Transverse colon (tissue), 3 donors: ENCODE measurements at regions not wholly inside any gene's neighbourhood (a gene's known extent, or its start where the extent isn't known, plus 50 kb on each side); places are given as distances from the start of the nearest gene placed in this dataset.

Experiments used
- EP300 ChIP-seq: sonication (generic); formaldehyde crosslinking; IDR thresholded peaks from one replicate; pipeline ENCODE4 v1.6.1; 2017; ENCODE audit warnings: antibody characterized with exemption, low read depth
- TF ChIP-seq, protein P1 (sequence below), 5 experiments: fragments of 200-600 bp in 3 of 5; fragments of 450-650 bp in 2 of 5; sonication (generic) in 3 of 5; IDR thresholded peaks; 1 replicate in 2 of 5; 2 replicates in 3 of 5; pipeline ENCODE4 v1.5.1; 2016 to 2017; ENCODE audit warnings: antibody characterized with exemption in 5 of 5, inconsistent platforms in 3 of 5, mild to moderate bottlenecking in 2 of 5, moderate library complexity in 1 of 5

DNA sequence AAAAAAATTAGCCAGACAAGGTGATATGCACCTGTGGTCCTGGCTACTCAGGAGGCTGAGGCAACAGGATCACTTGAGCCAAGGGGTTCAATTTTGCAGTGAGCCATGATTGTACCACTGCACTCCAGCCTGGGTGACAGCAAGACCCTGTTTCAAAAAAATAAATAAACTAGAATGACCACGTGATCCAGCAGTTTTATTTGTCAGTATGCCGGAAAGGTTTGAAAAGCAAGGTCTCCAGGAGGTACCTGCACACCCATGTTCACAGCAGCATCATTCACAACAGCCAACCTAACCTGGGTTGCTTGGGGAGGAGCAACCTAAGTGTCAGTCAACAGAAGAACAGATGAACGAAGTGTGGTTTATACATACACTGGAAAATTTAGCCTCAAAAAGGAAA, 78.7 kb upstream of the SEPTIN5 start:
- TF ChIP-seq, protein P1, sequence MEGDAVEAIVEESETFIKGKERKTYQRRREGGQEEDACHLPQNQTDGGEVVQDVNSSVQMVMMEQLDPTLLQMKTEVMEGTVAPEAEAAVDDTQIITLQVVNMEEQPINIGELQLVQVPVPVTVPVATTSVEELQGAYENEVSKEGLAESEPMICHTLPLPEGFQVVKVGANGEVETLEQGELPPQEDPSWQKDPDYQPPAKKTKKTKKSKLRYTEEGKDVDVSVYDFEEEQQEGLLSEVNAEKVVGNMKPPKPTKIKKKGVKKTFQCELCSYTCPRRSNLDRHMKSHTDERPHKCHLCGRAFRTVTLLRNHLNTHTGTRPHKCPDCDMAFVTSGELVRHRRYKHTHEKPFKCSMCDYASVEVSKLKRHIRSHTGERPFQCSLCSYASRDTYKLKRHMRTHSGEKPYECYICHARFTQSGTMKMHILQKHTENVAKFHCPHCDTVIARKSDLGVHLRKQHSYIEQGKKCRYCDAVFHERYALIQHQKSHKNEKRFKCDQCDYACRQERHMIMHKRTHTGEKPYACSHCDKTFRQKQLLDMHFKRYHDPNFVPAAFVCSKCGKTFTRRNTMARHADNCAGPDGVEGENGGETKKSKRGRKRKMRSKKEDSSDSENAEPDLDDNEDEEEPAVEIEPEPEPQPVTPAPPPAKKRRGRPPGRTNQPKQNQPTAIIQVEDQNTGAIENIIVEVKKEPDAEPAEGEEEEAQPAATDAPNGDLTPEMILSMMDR (IDR thresholded peaks at IDR 0.05), result no peak
- TF ChIP-seq EP300, result no peak
